ENCODE measurements at regions not wholly inside any gene's neighbourhood (a gene's known extent, or its start where the extent isn't known, plus 50 kb on each side); places are given as distances from the start of the nearest gene placed in this dataset.
"Not testable (repeated sequence)": the region's sequence is repeated elsewhere in the genome, so short reads cannot be mapped to it uniquely, and the experiment has no call there.

DNA sequence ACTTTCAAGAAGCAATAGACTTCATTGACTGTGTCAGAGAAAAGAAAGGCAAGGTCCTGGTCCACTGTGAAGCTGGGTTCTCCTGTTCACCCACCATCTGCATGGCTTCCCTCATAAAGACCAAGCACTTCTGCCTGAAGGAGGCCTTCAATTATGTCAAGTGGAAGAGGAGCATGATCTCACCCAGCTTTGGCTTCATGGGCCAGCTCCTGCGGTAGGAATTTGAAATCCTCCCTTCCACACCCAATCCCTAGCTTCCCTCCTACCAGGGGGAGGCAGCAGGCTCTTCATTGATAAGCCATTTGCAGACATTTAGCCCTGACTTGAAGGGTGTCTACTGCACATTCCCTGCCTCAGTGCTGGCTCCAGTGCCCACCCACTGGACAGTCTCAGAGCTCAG lies 84.3 kb upstream of the RHOU start:
- no peaks in the 10 kb centered on the region for H3K36me3 ChIP-seq (ENCODE audit: control insufficient read depth, insufficient read depth, low read length)
- no peak overlapping the region for H3K27ac ChIP-seq (ENCODE audit: low read length)
- no peaks in the 10 kb centered on the region for H3K4me1 ChIP-seq (ENCODE audit: control insufficient read depth, insufficient read depth, low read length)
- WGBS (ENCODE audit: insufficient coverage, insufficient read length) = no CpG with 5 or more reads among the region's 1 CpG
- H3K9me3 ChIP-seq (ENCODE audit: control insufficient read depth, insufficient read depth, low read length) = no peaks in the 10 kb centered on the region
- H3K4me3 ChIP-seq (ENCODE audit: low read length) = no peak overlapping the region
- DNase-seq (ENCODE audit: low read depth, low spot score) = no peak
- peaks cover 31% of the 10 kb centered on the region for H3K27me3 ChIP-seq (ENCODE audit: control insufficient read depth, insufficient read depth, low read length)

DNA sequence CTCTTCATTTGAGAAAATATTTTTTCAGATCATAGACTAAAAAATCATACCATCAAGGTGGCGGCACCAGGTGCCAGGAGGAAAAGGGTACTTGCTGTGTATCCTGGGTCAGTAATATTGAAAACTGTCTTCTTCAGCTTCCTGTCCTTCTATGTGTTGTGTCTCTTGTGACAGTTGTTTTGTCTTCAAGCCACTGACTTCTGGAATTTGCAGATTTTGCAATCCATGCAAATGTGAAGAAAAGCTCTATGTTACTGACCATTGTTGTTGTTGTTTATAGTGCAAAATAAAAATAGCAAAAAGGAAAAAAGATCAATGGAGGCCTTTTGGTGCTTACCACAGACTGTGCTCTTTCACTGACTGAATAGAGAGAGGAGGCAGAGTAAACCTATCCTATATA lies 83.2 kb upstream of the RHOU start:
- no CpG with 5 or more reads among the region's 1 CpG for WGBS (ENCODE audit: insufficient coverage, insufficient read length)
- Histone ChIP-seq H3K4me1 (ENCODE audit: control insufficient read depth, insufficient read depth, low read length) (no peaks in the 10 kb centered on the region), H3K36me3 (ENCODE audit: control insufficient read depth, insufficient read depth, low read length) (no peaks in the 10 kb centered on the region), H3K4me3 (ENCODE audit: low read length) (no peak overlapping the region), H3K27ac (ENCODE audit: low read length) (no peak overlapping the region), H3K9me3 (ENCODE audit: control insufficient read depth, insufficient read depth, low read length) (no peaks in the 10 kb centered on the region), H3K27me3 (ENCODE audit: control insufficient read depth, insufficient read depth, low read length) (peaks cover 25% of the 10 kb centered on the region)
- no peak for DNase-seq (ENCODE audit: low read depth, low spot score)

GRCh38 chr1:228653057-228653456 lies 82.2 kb upstream of the RHOU start:
- H3K36me3 ChIP-seq (ENCODE audit: control insufficient read depth, insufficient read depth, low read length); H3K4me3 ChIP-seq (ENCODE audit: low read length); H3K27ac ChIP-seq (ENCODE audit: low read length); H3K4me1 ChIP-seq (ENCODE audit: control insufficient read depth, insufficient read depth, low read length); DNase-seq (ENCODE audit: low read depth, low spot score); H3K9me3 ChIP-seq (ENCODE audit: control insufficient read depth, insufficient read depth, low read length): not testable (repeated sequence)
- peaks cover 16% of the 10 kb centered on the region for H3K27me3 ChIP-seq (ENCODE audit: control insufficient read depth, insufficient read depth, low read length)
- WGBS (ENCODE audit: insufficient coverage, insufficient read length) = no CpG with 5 or more reads among the region's 7 CpGs

DNA sequence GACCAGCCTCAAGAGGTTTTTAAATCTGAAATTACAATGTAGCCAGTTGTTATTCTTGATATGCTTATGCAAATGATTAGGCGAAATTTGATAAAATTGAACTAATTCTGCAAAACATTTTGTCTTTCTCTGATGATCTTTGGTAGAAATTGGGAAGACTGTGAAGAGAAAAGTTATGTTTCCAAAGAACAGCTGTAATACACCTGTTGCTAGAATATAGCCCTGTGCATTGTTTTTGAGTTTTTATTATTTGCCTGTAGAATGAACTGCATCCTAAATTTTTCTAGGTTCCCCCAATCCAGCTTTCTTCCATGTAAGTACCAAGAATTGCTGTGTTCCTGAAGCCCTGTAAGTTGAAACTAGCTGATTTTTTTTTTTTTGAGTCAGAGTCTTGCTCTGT lies 81.5 kb upstream of the RHOU start:
- H3K36me3 ChIP-seq (ENCODE audit: control insufficient read depth, insufficient read depth, low read length) = no peaks in the 10 kb centered on the region
- H3K9me3 ChIP-seq (ENCODE audit: control insufficient read depth, insufficient read depth, low read length) = no peaks in the 10 kb centered on the region
- DNase-seq (ENCODE audit: low read depth, low spot score) = no peak
- H3K27ac ChIP-seq (ENCODE audit: low read length) = no peak overlapping the region
- no peak overlapping the region for H3K4me3 ChIP-seq (ENCODE audit: low read length)
- no CpG with 5 or more reads among the region's 1 CpG for WGBS (ENCODE audit: insufficient coverage, insufficient read length)
- H3K4me1 ChIP-seq (ENCODE audit: control insufficient read depth, insufficient read depth, low read length) = no peaks in the 10 kb centered on the region
- H3K27me3 ChIP-seq (ENCODE audit: control insufficient read depth, insufficient read depth, low read length) = peaks cover 12% of the 10 kb centered on the region

GRCh38 chr1:228655796-228656394 lies 79.4 kb upstream of the RHOU start:
- no peak overlapping the region for H3K27ac ChIP-seq (ENCODE audit: low read length)
- H3K4me1 ChIP-seq (ENCODE audit: control insufficient read depth, insufficient read depth, low read length) = no peaks in the 10 kb centered on the region
- H3K4me3 ChIP-seq (ENCODE audit: low read length) = no peak overlapping the region
- no peak for DNase-seq (ENCODE audit: low read depth, low spot score)
- H3K9me3 ChIP-seq (ENCODE audit: control insufficient read depth, insufficient read depth, low read length) = no peaks in the 10 kb centered on the region
- H3K36me3 ChIP-seq (ENCODE audit: control insufficient read depth, insufficient read depth, low read length) = no peaks in the 10 kb centered on the region
- peaks cover 2% of the 10 kb centered on the region; the same call in 1 of the 2 replicates for H3K27me3 ChIP-seq (ENCODE audit: control insufficient read depth, insufficient read depth, low read length)
- WGBS (ENCODE audit: insufficient coverage, insufficient read length) = 100% methylated on average over 1 of the region's 3 CpGs

- H3K27me3 ChIP-seq (ENCODE audit: control insufficient read depth, insufficient read depth, low read length); H3K9me3 ChIP-seq (ENCODE audit: control insufficient read depth, insufficient read depth, low read length); DNase-seq (ENCODE audit: low read depth, low spot score); H3K36me3 ChIP-seq (ENCODE audit: control insufficient read depth, insufficient read depth, low read length); H3K27ac ChIP-seq (ENCODE audit: low read length); H3K4me1 ChIP-seq (ENCODE audit: control insufficient read depth, insufficient read depth, low read length); H3K4me3 ChIP-seq (ENCODE audit: low read length): not testable (repeated sequence)
- no CpG with 5 or more reads among the region's 5 CpGs for WGBS (ENCODE audit: insufficient coverage, insufficient read length)
Measured at GRCh38 chr1:228662007-228662689, 73.1 kb upstream of the RHOU start.

DNA sequence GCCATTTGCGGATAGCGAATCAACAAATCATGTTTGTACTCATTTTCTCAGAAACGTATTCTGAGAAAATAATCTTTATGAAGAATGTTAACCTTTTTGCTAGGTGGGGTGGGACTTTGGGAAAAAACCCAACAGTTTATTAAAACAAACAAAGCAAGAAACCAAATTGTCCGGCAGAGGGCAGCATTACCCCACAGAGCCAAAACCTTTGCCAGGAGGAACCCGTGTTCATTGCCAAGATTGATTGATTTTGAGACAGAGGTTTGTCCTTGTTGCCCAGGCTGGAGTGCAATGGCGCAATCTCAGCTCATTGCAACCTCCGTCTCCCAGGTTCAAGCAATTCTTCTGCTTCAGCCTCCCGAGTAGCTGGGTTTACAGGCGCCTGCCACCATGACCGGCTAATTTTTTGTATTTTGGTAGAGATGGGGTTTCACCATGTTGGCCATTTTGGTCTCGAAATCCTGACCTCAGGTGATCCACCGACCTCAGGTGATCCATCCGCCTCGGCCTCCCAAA lies 70.8 kb upstream of the RHOU start:
- H3K4me1 ChIP-seq (ENCODE audit: control insufficient read depth, insufficient read depth, low read length) = no peaks in the 10 kb centered on the region
- WGBS (ENCODE audit: insufficient coverage, insufficient read length) = no CpG with 5 or more reads among the region's 14 CpGs
- no peaks in the 10 kb centered on the region for H3K36me3 ChIP-seq (ENCODE audit: control insufficient read depth, insufficient read depth, low read length)
- H3K27ac ChIP-seq (ENCODE audit: low read length) = no peak overlapping the region
- DNase-seq (ENCODE audit: low read depth, low spot score) = peak; percentile 48
- no peaks in the 10 kb centered on the region for H3K9me3 ChIP-seq (ENCODE audit: control insufficient read depth, insufficient read depth, low read length)
- H3K27me3 ChIP-seq (ENCODE audit: control insufficient read depth, insufficient read depth, low read length) = no peaks in the 10 kb centered on the region
- no peak overlapping the region for H3K4me3 ChIP-seq (ENCODE audit: low read length)

DNA sequence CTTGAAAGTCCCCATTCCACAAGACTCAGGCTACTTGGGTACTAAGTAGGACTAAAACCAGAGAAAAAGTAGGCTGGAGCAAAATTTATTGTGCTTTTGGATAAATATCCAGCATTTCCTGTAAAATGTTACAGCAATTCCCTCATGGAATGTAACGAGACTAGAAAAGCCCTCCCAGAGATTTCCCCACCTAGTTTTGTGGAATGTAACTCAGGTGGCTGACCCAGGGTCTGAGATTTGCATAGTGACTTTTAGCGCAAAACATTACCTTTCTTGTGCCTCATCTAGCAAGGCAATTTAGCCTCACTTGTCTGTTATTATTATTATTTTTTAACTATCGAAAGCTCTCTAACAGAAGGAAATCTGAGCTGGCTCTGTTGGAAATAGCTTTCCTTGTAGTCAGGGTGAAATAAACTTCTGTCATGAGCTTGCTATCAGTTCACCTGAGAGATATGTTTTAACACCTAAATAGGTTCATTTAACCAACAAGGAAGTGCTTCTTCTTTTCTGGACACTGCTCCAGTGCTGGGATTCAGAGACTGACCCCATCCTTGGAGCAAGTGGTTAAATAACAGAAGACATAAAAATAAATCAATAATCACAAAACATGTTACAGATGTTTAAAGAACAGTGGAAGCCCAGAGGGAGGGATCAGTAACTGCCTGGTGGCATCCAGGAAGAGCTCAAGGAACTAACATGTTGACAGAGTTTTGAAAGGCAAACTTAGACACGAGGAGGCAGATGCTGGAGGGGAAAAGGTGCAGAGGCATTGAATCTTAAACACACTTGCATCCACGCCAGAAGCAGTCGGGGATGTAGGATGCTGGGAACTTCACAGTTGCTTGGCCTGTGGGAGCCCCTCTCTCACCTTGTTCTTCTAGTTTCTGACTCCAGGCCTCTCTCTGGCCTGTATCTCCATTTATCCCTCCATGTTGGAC lies 68.3 kb upstream of the RHOU start:
- H3K27ac ChIP-seq (ENCODE audit: low read length) = no peak overlapping the region
- no peak for DNase-seq (ENCODE audit: low read depth, low spot score)
- no CpG with 5 or more reads among the region's 6 CpGs for WGBS (ENCODE audit: insufficient coverage, insufficient read length)
- no peaks in the 10 kb centered on the region for H3K9me3 ChIP-seq (ENCODE audit: control insufficient read depth, insufficient read depth, low read length)
- no peaks in the 10 kb centered on the region for H3K4me1 ChIP-seq (ENCODE audit: control insufficient read depth, insufficient read depth, low read length)
- no peak overlapping the region for H3K4me3 ChIP-seq (ENCODE audit: low read length)
- no peaks in the 10 kb centered on the region for H3K36me3 ChIP-seq (ENCODE audit: control insufficient read depth, insufficient read depth, low read length)
- no peaks in the 10 kb centered on the region for H3K27me3 ChIP-seq (ENCODE audit: control insufficient read depth, insufficient read depth, low read length)

- Histone ChIP-seq H3K27me3 (ENCODE audit: control insufficient read depth, insufficient read depth, low read length) (no peaks in the 10 kb centered on the region), H3K27ac (ENCODE audit: low read length) (no peak overlapping the region), H3K9me3 (ENCODE audit: control insufficient read depth, insufficient read depth, low read length) (no peaks in the 10 kb centered on the region), H3K4me1 (ENCODE audit: control insufficient read depth, insufficient read depth, low read length) (no peaks in the 10 kb centered on the region), H3K36me3 (ENCODE audit: control insufficient read depth, insufficient read depth, low read length) (no peaks in the 10 kb centered on the region), H3K4me3 (ENCODE audit: low read length) (no peak overlapping the region)
- no CpG with 5 or more reads among the region's 5 CpGs for WGBS (ENCODE audit: insufficient coverage, insufficient read length)
- no peak for DNase-seq (ENCODE audit: low read depth, low spot score)
Measured at GRCh38 chr1:228668553-228669241, 66.6 kb upstream of the RHOU start.

- WGBS (ENCODE audit: insufficient coverage, insufficient read length) = no CpG with 5 or more reads among the region's 1 CpG
- Histone ChIP-seq H3K27ac (ENCODE audit: low read length) (no peak overlapping the region), H3K27me3 (ENCODE audit: control insufficient read depth, insufficient read depth, low read length) (no peaks in the 10 kb centered on the region), H3K9me3 (ENCODE audit: control insufficient read depth, insufficient read depth, low read length) (no peaks in the 10 kb centered on the region), H3K4me1 (ENCODE audit: control insufficient read depth, insufficient read depth, low read length) (no peaks in the 10 kb centered on the region), H3K36me3 (ENCODE audit: control insufficient read depth, insufficient read depth, low read length) (no peaks in the 10 kb centered on the region), H3K4me3 (ENCODE audit: low read length) (no peak overlapping the region)
- DNase-seq (ENCODE audit: low read depth, low spot score) = no peak
Measured at GRCh38 chr1:228669242-228669585, 66.1 kb upstream of the RHOU start.

All from iPS DF 6.9 (cell line).